ENCODE measurements at regions not wholly inside any gene's neighbourhood (a gene's known extent, or its start where the extent isn't known, plus 50 kb on each side); places are given as distances from the start of the nearest gene placed in this dataset.

- Histone ChIP-seq H3K4me3 (no peak overlapping the region), H3K9me3 (peaks cover 0 to 5% (median 0%) of the 10 kb centered on the region in 12 donors), H3K4me1 (peaks cover 0 to 4% (median 0%) of the 10 kb centered on the region in 12 donors), H3K27ac (no peak overlapping the region), H3K27me3 (no peaks in the 10 kb centered on the region), H3K36me3 (no peaks in the 10 kb centered on the region)
- DNase-seq (no peak), ATAC-seq (no peak)
- 73 to 81% (median 78%) methylated on average over 2 of the region's 2 CpGs for WGBS, 4 donors
- intact Hi-C loops (cut with DNase I): no loop called here
- TF ChIP-seq CTCF (IDR thresholded peaks at IDR 0.05) (no peak), POLR2A (IDR thresholded peaks at IDR 0.05) (no peak)
These were observed 228.4 kb downstream of the KCNS3 start for GRCh38 chr2:18106841-18107240.

DNA sequence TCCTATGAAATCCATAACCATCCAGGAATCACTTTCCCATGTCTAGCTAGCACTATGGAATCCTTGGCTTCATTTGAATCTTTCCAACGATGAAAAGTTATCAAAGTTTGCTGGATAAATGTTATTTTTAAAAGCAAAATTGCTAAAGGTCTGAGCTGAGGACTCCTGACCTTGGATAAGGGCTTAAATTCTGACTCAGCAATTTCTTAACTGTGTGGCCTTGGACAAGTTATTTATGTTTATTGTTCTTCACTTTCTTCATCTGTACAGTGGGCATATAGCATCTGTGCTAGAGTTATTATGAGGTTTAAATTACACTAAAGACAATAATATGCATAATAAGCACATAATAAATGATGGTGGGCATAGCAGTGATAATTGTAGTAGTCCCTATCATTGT lies 227.5 kb downstream of the KCNS3 start:
- 49 to 74% (median 63%) methylated on average over 1 of the region's 1 CpG for WGBS, 4 donors
- intact Hi-C loops (cut with DNase I): no loop called here

GRCh38 chr2:18104595-18105224 lies 226.2 kb downstream of the KCNS3 start:
- intact Hi-C loops (cut with DNase I): no loop called here
- Histone ChIP-seq H3K36me3 (no peaks in the 10 kb centered on the region), H3K4me1 (no peaks in the 10 kb centered on the region), H3K4me3 (no peak overlapping the region), H3K27me3 (no peaks in the 10 kb centered on the region), H3K9me3 (no peaks in the 10 kb centered on the region), H3K27ac (no peak overlapping the region)
- 36 to 64% (median 48%) methylated on average over 5 of the region's 5 CpGs for WGBS, 4 donors
- ATAC-seq (no peak), DNase-seq (no peak)
- TF ChIP-seq POLR2A (IDR thresholded peaks at IDR 0.05) (no peak), CTCF (IDR thresholded peaks at IDR 0.05) (no peak)

More for the DNA sequence above, 227.5 kb downstream of the KCNS3 start:
- no peak overlapping the region for H3K4me3 ChIP-seq
- no peaks in the 10 kb centered on the region for H3K27me3 ChIP-seq
- no peak for ATAC-seq
- no peak for DNase-seq
- no peaks in the 10 kb centered on the region for H3K36me3 ChIP-seq
- H3K27ac ChIP-seq: no peak overlapping the region
- H3K9me3 ChIP-seq: peaks cover 0 to 5% (median 0%) of the 10 kb centered on the region in 12 donors
- H3K4me1 ChIP-seq: no peaks in the 10 kb centered on the region
- no peak for TF ChIP-seq CTCF (IDR thresholded peaks at IDR 0.05)
- TF ChIP-seq POLR2A (IDR thresholded peaks at IDR 0.05): no peak

DNA sequence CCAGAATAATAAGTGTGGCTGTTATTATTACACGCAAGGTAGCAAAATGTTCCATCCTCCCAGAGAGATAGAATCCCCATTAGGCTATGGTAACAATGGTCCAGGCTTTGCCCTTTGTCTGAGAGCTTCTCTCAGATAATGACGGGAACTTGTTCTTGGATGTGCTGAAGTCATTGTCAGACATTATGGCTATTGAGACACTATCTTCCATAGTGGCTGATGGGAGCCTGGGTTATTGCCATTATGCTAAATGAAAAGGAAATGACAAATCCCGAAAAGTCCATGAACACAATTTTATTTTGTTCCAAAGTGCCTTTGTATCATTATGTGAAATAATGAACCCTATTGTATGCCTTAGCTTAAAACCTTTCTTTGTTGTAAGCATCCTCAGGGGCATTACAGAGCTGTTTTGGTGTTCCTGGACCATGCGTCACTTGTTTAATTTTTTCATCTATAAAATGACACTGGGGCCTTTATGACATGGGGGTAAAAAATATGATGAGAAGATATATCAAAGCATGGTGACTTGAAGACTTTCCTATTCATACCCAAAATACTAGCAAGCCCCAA lies 218.5 kb downstream of the KCNS3 start:
- intact Hi-C loops (cut with DNase I): no loop called here
- Histone ChIP-seq H3K9me3 (no peaks in the 10 kb centered on the region), H3K4me3 (no peak overlapping the region), H3K36me3 (no peaks in the 10 kb centered on the region), H3K27me3 (no peaks in the 10 kb centered on the region), H3K27ac (no peak overlapping the region), H3K4me1 (peaks cover 0 to 4% (median 0%) of the 10 kb centered on the region in 12 donors)
- no peak for ATAC-seq
- DNase-seq: no peak
- WGBS, 4 donors: 80 to 96% (median 93%) methylated on average over 4 of the region's 4 CpGs
- TF ChIP-seq POLR2A (IDR thresholded peaks at IDR 0.05) (no peak), CTCF (IDR thresholded peaks at IDR 0.05) (no peak)
